NAMALWA (cell line): ENCODE measurements at regions not wholly inside any gene's neighbourhood (a gene's known extent, or its start where the extent isn't known, plus 50 kb on each side); places are given as distances from the start of the nearest gene placed in this dataset.
A peak's percentile ranks its signal among the peaks of the same experiment; 100 is the strongest.
"Not testable (repeated sequence)": the region's sequence is repeated elsewhere in the genome, so short reads cannot be mapped to it uniquely, and the experiment has no call there.

Source experiments
- DNase-seq: peaks from one replicate; pipeline ENCODE4 v3.0.0-alpha.2; 2015; ENCODE audit warnings: low spot score

DNA sequence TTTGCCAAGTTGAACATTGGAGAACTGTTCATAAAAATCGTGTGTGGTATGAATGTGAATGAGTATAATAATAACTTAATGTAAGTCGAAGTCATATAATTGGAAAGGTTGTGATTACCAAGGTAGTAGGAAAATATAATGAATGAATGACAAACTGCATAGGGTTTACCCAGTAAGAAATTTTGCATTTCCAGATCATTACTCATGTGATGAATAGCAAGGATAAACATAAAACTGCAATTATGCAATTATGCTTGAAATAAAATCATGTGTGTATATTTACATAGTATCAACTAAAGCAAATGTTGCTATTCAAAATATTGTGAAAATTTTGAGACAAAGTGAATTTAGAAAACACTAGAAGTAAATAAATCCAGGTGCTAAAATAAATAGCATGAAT, 1108.7 kb upstream of the TMEFF2 start:
- no peak for DNase-seq

- DNase-seq: no peak
Observed at GRCh38 chr2:193294371-193294770, 1099.6 kb upstream of the TMEFF2 start.

DNA sequence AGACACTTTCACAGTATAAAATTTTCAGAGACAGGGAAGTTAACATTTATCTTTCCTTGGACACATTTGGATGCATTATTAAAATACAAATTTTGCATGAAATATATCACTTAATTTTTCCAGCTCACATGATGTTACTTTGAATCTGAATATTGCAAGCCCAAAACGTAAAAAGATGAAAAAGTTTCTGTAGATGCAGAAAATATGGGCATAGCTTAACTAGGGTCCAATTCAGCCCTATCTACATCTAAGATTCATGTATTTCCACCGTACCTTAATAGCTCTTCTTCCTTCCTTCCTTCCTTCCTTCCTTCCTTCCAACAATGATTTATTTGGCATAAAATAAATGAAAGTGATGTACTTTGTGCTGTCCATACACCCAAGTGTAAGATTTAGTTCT, 1084.6 kb upstream of the TMEFF2 start:
- DNase-seq: no peak

- no peak for DNase-seq
Observed at GRCh38 chr2:193276988-193277387, 1082.3 kb upstream of the TMEFF2 start.

DNA sequence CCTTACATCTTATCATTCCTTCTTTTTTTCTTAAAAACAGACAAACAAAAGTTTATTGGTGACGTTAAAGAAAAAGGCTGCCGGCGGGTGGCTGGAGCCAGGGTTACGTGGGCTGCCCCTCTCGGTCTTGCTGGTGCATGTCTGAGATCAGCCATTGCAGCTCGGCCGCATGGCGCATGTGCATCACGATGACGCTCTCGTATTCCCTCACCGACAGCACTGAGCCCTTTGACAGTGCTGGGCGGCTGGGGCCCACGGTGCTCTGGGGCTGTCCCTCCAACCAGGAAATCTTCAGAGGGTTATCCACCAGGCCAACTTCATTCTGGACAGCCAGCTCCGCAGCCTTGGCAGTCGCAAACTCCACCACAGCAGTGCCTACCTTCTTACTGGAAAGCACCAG, 1081.8 kb upstream of the TMEFF2 start:
- DNase-seq: no peak

DNA sequence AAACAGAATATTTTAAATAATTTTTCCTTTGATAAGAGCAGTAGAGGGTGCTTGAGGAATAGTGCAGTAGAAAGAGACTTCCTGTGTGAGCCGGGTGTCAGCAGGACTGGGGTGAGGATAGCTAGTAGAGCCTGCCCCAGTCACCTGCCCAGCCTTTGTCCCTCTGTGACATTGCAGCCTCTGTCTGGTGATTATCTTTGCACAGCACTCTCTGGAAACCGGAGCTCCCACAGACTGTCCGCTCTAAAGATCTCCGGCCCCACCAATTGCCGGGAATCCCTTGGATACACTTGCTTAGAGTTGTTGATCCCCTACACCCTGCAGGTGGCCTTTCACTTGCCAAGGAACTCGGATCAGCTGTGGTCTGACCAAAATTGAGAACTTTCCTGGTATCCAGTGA, 1081.3 kb upstream of the TMEFF2 start:
- DNase-seq: no peak

GRCh38 chr2:193272011-193272410, 1077.3 kb upstream of the TMEFF2 start:
- no peak for DNase-seq

DNA sequence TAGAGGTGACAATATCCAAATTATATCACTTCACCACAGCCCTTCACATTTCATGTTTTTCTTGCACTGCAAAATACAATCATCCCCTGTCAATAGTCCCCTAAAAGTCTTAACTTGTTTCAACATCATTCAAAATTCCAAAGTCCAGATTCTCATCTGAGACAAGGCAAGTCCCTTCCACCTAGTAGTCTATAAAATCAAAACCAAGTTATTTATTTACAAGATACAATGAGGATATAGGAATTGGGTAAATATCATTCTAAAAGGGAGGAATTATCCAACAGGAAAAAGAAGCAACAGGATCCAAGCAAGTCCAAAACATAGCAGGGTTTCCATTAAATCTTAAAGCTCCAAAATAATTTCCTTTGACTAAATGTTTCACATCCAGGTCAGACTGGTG, 1076.1 kb upstream of the TMEFF2 start:
- DNase-seq: no peak

DNA sequence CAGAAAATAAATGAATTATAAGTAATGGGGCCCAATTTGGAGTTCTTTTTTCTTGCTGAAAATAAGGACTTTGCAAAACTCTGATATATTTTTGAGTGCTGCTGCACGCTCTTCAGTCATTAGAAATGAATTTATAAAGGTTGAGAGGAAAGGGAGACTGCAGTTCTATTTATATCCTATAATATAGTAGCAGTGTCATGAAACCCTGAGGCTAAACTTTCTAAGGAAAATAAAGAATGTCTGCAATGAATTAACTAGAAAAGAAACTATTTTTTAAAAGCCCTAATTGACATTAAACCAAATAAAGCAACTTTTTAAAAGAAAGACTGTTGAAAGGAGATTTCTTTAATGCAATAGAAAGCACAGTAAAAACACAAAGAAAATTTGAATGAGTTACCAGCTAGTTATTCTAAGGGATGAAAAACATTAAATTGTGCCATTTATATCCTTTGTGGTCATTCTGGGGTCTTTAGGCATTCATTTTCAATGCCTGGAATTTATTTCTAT, 1072.8 kb upstream of the TMEFF2 start:
- DNase-seq: no peak

DNA sequence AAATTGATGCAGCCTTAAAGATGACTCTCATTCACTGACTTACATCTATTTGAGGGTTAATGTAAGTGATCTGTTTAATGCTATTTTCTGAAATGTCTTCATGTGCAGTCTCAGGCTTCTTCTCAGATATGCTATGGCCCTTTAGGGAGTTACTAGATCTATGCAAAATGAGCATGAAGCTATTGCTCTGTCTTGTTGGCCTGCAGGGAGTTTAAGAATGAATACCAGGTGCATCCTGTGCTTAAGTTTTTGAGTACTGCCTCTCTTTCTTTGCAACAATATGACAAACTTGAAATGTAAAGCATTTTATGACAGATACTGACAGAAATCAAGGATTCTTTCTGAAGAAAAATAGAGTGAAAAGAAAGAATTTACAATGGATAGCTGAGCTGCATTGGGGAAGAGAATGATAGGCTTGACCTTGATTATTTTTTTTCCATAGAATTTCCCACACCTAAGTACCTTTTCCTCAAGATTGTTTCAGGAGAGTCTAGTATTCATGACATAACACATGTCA, 1058.3 kb upstream of the TMEFF2 start:
- no peak for DNase-seq

DNA sequence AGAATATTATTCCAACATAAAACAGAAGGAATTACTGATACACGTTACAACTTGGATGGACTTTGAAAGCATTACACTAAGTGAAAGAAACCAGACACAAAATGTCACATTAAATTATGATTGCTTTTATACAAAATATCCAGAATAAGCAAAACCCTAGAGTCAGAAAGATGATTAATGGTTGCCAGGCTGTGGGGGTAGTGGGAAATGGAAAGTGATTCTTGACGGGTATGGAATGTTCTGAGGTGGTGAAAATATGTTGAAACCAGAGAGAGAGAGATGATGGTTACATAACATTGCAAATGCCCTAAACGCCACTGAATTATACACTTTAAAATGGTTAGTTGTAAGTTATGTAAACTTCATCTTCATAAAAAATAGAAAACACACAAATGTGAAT, 1057.2 kb upstream of the TMEFF2 start:
- no peak for DNase-seq

- no peak for DNase-seq
Observed at GRCh38 chr2:193250389-193250788, 1055.7 kb upstream of the TMEFF2 start.

DNA sequence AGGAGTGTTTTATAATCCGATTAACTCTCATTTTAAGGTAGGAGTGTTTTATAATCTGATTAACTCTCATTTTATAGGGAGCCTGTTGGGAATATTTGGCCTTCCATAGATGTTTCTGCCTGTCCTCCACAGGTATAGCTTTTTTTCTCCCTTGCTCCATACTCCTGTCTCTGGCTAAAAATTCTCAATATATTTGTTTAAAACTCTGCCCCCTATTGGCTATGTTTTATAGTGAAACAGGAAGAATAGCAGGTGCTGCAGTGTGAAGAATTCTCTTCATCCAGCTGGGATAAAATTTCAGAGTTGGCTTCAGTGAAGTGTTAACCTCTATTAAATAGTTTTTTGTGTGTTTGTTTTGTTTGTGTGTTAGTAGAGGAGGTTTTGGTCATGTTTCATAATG, 1046.0 kb upstream of the TMEFF2 start:
- peak; percentile 6 for DNase-seq

DNA sequence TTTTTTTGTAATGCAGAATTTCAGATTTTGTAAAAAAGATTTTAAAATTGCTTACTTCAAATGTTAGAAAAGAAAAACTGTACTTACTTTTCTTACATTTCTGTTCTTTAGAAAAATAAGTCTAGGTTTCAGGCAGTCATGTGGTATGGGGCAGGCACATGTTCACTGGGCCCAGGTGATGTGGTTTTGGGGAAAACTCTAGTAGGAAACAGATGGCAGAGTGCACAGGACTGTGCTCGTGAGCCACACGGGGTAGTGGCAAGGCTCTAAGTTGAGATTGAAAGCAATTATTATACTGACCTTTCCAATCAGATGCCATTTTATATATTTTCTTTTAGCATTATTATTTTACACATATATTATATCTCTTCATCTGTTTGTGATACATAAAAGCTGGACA, 1036.9 kb upstream of the TMEFF2 start:
- no peak for DNase-seq

- no peak for DNase-seq
Observed at GRCh38 chr2:193228276-193228675, 1033.5 kb upstream of the TMEFF2 start.

- DNase-seq: no peak
Observed at GRCh38 chr2:193222454-193222853, 1027.7 kb upstream of the TMEFF2 start.

DNA sequence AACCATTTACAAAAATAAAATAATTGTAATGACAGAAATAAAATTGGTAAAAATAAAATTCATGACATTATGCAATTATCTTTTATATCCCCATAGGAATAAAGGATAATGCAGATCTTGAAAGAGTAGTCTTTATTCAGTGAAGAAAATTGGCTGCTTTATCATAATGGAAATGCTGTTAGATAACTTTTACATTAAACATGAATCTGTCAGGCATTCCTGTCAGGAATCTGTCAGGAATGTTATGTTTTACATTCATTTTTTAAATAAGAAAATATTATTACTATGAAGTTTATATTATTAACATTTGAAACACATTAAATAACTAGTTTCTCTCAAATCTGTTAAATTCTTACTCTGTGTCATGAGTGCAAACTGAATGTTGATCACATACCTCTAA, 1024.7 kb upstream of the TMEFF2 start:
- DNase-seq: no peak

DNA sequence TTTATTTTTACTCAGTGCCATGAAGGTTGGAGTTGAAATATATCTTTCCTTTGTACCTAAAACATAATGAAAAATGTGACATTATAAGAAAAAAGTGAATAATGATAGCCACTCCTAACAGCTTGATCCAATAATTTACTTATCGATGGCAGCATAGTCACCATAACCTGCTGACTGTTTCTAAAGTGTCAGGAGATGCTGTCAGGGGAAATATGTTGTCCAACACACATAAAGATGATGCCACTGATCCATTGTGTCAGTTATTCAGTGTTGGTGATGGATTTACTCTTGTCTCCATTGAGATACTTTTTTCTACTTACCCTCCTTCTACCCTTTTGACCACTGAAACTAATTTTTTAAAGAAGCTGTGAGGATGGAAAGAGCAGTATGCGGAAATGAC, 1006.9 kb upstream of the TMEFF2 start:
- no peak for DNase-seq

GRCh38 chr2:193199322-193199721, 1004.6 kb upstream of the TMEFF2 start:
- DNase-seq: no peak

DNA sequence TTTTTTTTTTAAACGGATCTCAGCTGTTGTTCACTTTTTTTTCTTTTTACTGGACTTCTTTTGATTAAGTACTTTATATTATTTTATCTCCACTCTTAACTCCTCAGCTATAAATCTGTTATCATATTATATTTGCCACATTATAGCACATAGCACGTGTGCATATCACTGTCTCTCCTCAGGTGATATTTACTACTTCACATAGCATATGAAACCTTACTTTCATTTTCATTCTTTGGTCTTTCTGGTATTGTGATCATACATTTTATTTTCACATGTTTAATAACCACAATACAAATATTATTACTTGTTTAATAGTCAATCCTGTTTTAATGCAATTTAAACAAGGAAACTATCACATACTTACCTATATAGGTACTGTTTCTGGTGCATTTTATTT, 993.1 kb upstream of the TMEFF2 start:
- no peak for DNase-seq

DNA sequence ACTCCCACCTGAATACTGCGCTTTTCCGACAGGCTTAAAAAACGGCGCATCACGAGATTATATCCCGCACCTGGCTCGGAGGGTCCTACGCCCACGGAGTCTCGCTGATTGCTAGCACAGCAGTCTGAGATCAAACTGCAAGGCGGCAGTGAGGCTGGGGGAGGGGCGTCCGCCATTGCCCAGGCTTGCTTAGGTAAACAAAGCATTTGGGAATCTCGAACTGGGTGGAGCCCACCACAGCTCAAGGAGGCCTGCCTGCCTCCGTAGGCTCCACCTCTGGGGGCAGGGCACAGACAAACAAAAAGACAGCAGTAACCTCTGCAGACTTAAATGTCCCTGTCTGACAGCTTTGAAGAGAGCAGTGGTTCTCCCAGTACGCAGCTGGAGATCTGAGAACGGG, 976.2 kb upstream of the TMEFF2 start:
- DNase-seq: not testable (repeated sequence)

DNA sequence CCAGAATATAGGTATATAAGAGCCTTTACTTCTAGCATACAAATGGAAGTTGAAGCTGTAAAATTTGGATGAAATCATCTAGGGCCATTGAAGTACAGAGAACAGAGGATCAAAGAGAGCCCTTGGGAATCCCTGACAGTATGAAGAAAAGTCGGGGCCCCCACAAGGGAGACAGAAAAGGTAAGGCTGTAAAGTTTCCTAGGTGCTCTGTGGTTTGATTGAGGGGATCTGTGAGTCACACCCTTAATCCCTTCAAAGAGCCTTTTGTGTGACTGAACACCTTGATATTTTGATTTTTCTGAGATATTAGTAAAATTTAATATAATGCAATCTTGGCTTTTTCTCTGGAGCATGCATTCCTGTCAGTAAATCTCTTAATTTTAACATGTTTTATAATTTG, 961.7 kb upstream of the TMEFF2 start:
- DNase-seq: no peak

GRCh38 chr2:193154076-193154475, 959.3 kb upstream of the TMEFF2 start:
- no peak for DNase-seq

GRCh38 chr2:193153576-193153975, 958.8 kb upstream of the TMEFF2 start:
- DNase-seq: no peak

DNA sequence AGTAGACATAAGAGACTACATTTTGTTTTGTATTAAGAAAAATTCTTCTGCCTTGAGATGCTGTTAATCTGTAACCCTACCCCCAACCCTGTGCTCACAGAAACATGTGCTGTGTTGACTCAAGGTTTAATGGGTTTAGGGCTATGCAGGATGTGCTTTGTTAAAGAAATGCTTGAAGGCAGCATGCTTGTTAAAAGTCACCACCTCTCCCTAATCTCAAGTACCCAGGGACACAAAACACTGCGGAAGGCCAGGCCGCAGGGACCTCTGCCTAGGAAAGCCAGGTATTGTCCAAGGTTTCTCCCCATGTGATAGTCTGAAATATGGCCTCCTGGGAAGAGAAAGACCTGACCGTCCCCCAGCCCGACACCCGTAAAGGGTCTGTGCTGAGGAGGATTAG, 947.7 kb upstream of the TMEFF2 start:
- DNase-seq: not testable (repeated sequence)
